ENCODE measurements at regions not wholly inside any gene's neighbourhood (a gene's known extent, or its start where the extent isn't known, plus 50 kb on each side); places are given as distances from the start of the nearest gene placed in this dataset.

DNA sequence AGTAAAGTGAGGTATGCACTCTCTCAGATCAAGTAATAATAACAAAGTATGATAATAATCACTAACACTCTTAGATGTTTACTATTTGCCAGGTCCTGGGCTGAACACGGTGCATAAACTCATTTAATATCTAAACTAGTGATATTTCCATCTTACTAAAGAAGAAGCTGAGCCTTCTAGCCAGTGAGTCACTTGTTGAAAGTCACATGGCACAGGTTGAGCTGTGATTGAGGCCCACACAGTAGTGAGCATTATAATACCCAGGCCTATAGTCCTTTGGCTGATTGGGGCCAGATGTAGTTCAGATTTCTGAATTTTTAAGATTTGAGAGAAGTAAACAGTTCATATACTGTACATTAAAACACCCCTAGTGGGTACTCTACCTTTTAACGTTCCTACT, 93.2 kb upstream of the CCDC80 start:
- POLR2A ChIA-PET: interaction anchor here (1.1 to 2.7 kb wide), 4 partner anchors 57 to 92 kb away, joined by 4 to 21 read pairs (median 10); partner anchors contain the start of gene CCDC80
- H3K4me2 ChIP-seq: peak overlapping the region; percentile 53
- WGBS (ENCODE audit: missing lambda C conversion rate): 61% methylated on average over 2 of the region's 2 CpGs
- CTCF ChIA-PET: interaction anchor here (0.7 to 6.2 kb wide), 53 partner anchors 8 to 554 kb away, joined by 3 to 101 read pairs (median 6); partner anchors contain the start of genes ATG3, CCDC80, CD200R1 and SLC35A5
- H3K27ac ChIP-seq: peak overlapping the region; percentile 70 to 82
- no peak for FAIRE-seq
- TF ChIP-seq FOSB (CRISPR knock-in tag; IDR thresholded peaks at IDR 0.05): no peak
- 0 out of 2 replicates have a peak, but pooled peaks have one; percentile 9 for TF ChIP-seq HOXB5 (CRISPR knock-in tag; IDR thresholded peaks at IDR 0.05)
- TF ChIP-seq, protein P1, sequence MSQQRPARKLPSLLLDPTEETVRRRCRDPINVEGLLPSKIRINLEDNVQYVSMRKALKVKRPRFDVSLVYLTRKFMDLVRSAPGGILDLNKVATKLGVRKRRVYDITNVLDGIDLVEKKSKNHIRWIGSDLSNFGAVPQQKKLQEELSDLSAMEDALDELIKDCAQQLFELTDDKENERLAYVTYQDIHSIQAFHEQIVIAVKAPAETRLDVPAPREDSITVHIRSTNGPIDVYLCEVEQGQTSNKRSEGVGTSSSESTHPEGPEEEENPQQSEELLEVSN (IDR thresholded peaks at IDR 0.05; ENCODE audit: borderline replicate concordance, low read depth): no peak
- no peak for TF ChIP-seq HDAC2 (IDR thresholded peaks at IDR 0.05)
- no peak for TF ChIP-seq ZC3H11A (IDR thresholded peaks at IDR 0.05)
- TF ChIP-seq EHF (CRISPR knock-in tag; IDR thresholded peaks at IDR 0.05): no peak
- TF ChIP-seq, protein P2, sequence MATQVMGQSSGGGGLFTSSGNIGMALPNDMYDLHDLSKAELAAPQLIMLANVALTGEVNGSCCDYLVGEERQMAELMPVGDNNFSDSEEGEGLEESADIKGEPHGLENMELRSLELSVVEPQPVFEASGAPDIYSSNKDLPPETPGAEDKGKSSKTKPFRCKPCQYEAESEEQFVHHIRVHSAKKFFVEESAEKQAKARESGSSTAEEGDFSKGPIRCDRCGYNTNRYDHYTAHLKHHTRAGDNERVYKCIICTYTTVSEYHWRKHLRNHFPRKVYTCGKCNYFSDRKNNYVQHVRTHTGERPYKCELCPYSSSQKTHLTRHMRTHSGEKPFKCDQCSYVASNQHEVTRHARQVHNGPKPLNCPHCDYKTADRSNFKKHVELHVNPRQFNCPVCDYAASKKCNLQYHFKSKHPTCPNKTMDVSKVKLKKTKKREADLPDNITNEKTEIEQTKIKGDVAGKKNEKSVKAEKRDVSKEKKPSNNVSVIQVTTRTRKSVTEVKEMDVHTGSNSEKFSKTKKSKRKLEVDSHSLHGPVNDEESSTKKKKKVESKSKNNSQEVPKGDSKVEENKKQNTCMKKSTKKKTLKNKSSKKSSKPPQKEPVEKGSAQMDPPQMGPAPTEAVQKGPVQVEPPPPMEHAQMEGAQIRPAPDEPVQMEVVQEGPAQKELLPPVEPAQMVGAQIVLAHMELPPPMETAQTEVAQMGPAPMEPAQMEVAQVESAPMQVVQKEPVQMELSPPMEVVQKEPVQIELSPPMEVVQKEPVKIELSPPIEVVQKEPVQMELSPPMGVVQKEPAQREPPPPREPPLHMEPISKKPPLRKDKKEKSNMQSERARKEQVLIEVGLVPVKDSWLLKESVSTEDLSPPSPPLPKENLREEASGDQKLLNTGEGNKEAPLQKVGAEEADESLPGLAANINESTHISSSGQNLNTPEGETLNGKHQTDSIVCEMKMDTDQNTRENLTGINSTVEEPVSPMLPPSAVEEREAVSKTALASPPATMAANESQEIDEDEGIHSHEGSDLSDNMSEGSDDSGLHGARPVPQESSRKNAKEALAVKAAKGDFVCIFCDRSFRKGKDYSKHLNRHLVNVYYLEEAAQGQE (IDR thresholded peaks at IDR 0.05): no peak
- no peaks in the 10 kb centered on the region for H3K9me3 ChIP-seq
- H3K4me3 ChIP-seq: no peak overlapping the region
- peak in 1 of 2 experiments; percentile 37; a peak in 2 of 6 replicates for ATAC-seq
- H3K4me1 ChIP-seq: peaks cover 30% of the 10 kb centered on the region
- no peak for DNase-seq (ENCODE audit: low read depth in 1 of 2, low spot score in 1 of 2)

DNA sequence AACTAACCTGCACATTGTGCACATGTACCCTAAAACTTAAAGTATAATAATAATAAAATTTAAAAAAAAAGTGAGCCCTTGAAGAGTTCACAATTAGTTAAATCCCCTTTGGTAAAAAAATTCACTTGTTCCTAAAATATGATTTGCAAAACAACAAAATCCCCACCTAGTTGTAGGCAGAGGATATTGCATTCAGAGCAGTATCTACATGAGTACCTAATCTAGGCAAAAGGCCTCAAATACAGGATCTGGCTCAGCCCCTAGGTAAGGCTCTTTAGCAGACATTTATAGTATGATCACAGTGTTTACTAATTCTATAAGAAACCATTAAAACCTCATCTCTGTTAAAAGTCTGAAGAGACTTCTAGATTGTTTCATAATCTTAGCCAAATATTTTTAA, 89.3 kb upstream of the CCDC80 start:
- no peak overlapping the region for H3K4me3 ChIP-seq
- no peaks in the 10 kb centered on the region for H3K9me3 ChIP-seq
- ATAC-seq (no peak), DNase-seq (ENCODE audit: low read depth in 1 of 2, low spot score in 1 of 2) (no peak), FAIRE-seq (no peak)
- POLR2A ChIA-PET: no interaction called here
- peaks cover 15% of the 10 kb centered on the region for H3K4me1 ChIP-seq
- no peak overlapping the region for H3K27ac ChIP-seq
- TF ChIP-seq JUN (IDR thresholded peaks at IDR 0.05): no peak
- TF ChIP-seq, protein P3, sequence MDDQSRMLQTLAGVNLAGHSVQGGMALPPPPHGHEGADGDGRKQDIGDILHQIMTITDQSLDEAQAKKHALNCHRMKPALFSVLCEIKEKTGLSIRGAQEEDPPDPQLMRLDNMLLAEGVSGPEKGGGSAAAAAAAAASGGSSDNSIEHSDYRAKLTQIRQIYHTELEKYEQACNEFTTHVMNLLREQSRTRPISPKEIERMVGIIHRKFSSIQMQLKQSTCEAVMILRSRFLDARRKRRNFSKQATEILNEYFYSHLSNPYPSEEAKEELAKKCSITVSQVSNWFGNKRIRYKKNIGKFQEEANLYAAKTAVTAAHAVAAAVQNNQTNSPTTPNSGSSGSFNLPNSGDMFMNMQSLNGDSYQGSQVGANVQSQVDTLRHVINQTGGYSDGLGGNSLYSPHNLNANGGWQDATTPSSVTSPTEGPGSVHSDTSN (IDR thresholded peaks at IDR 0.05): no peak
- TF ChIP-seq JUNB (IDR thresholded peaks at IDR 0.05): no peak
- TF ChIP-seq ZFP36 (IDR thresholded peaks at IDR 0.05; ENCODE audit: borderline replicate concordance, partially characterized antibody): no peak
- no peak for TF ChIP-seq RARB (CRISPR knock-in tag; IDR thresholded peaks at IDR 0.05)
- TF ChIP-seq, protein P1 (IDR thresholded peaks at IDR 0.05; ENCODE audit: borderline replicate concordance, low read depth): no peak
- no peak for TF ChIP-seq RNF2 (IDR thresholded peaks at IDR 0.05; ENCODE audit: borderline replicate concordance, low read depth)
- TF ChIP-seq MAZ (IDR thresholded peaks at IDR 0.05; ENCODE audit: borderline replicate concordance, low read depth, low read length): no peak
- TF ChIP-seq CBX2 (IDR thresholded peaks at IDR 0.05; ENCODE audit: borderline replicate concordance, low read depth): no peak
- no peak for TF ChIP-seq HOXB5 (CRISPR knock-in tag; IDR thresholded peaks at IDR 0.05)
- no peak for TF ChIP-seq POLR2AphosphoS2 (conservative IDR thresholded peaks at IDR 0.05; ENCODE audit: low read length)
- no peak for TF ChIP-seq FOSB (CRISPR knock-in tag; IDR thresholded peaks at IDR 0.05)
- CTCF ChIA-PET: no interaction called here
- H3K4me2 ChIP-seq: no peak overlapping the region

DNA sequence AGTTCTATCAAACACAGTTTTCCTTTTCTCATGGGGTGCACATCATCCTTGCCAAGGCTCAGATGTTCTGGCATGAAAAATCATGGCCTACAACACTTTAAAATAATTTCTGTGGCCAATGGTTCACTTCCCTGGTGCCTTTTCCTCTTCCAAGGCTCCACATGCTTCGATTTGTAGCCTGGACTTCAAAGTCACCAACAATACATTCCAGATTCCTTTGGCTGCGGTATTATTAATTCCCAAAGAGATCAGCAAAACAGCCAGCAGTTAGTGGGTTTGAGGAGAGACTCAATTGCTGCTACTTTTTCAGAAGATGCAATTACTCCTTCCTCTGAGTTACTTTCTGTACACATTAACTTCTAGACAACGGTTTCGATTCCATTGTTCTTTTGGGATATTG, 80.3 kb upstream of the CCDC80 start:
- DNase-seq (ENCODE audit: low read depth in 1 of 2, low spot score in 1 of 2) (no peak), FAIRE-seq (no peak), ATAC-seq (no peak)
- ChIA-PET POLR2A (no interaction called here), CTCF (interaction anchor here (1.3 kb wide), 1 partner anchor 13 kb away, joined by 4 read pairs; no protein-coding TSS in a partner anchor)
- Histone ChIP-seq H3K9me3 (no peaks in the 10 kb centered on the region), H3K4me1 (no peaks in the 10 kb centered on the region), H3K4me2 (no peak overlapping the region), H3K4me3 (no peak overlapping the region), H3K27ac (no peak overlapping the region)
- 75% methylated on average over 4 of the region's 4 CpGs for WGBS (ENCODE audit: missing lambda C conversion rate)
- TF ChIP-seq RNF2 (IDR thresholded peaks at IDR 0.05; ENCODE audit: borderline replicate concordance, low read depth) (no peak), MYC (IDR thresholded peaks at IDR 0.05; ENCODE audit: borderline replicate concordance, low read length) (no peak), ZC3H11A (IDR thresholded peaks at IDR 0.05) (no peak), RFX5 (IDR thresholded peaks at IDR 0.05) (no peak), NPAS2 (CRISPR knock-in tag; IDR thresholded peaks at IDR 0.05; ENCODE audit: borderline replicate concordance) (no peak), EP300 (IDR thresholded peaks at IDR 0.05) (no peak), ZFP36 (IDR thresholded peaks at IDR 0.05; ENCODE audit: borderline replicate concordance, partially characterized antibody) (no peak), HOXB5 (CRISPR knock-in tag; IDR thresholded peaks at IDR 0.05) (no peak), POLR2A (IDR thresholded peaks at IDR 0.05; ENCODE audit: low read length) (no peak)
- TF ChIP-seq, protein P1 (IDR thresholded peaks at IDR 0.05; ENCODE audit: borderline replicate concordance, low read depth): no peak
- TF ChIP-seq, protein P4, sequence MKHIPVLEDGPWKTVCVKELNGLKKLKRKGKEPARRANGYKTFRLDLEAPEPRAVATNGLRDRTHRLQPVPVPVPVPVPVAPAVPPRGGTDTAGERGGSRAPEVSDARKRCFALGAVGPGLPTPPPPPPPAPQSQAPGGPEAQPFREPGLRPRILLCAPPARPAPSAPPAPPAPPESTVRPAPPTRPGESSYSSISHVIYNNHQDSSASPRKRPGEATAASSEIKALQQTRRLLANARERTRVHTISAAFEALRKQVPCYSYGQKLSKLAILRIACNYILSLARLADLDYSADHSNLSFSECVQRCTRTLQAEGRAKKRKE (CRISPR knock-in tag; IDR thresholded peaks at IDR 0.05; ENCODE audit: low read depth): no peak
- TF ChIP-seq, protein P5, sequence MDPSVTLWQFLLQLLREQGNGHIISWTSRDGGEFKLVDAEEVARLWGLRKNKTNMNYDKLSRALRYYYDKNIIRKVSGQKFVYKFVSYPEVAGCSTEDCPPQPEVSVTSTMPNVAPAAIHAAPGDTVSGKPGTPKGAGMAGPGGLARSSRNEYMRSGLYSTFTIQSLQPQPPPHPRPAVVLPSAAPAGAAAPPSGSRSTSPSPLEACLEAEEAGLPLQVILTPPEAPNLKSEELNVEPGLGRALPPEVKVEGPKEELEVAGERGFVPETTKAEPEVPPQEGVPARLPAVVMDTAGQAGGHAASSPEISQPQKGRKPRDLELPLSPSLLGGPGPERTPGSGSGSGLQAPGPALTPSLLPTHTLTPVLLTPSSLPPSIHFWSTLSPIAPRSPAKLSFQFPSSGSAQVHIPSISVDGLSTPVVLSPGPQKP (IDR thresholded peaks at IDR 0.05; ENCODE audit: low read depth, low read length): no peak

Measured in A549 (cell line).